MM.1S (cell line): ENCODE measurements at regions not wholly inside any gene's neighbourhood (a gene's known extent, or its start where the extent isn't known, plus 50 kb on each side); places are given as distances from the start of the nearest gene placed in this dataset.

Experiments
- DNase-seq: peaks from one replicate; pipeline ENCODE4 v3.0.0-alpha.2; 2015
- H2AFZ ChIP-seq: fragments of 300-600 bp; sonication (generic); 2 replicates; pipeline ENCODE4 v1.6.0; 2016; ENCODE audit warnings: antibody characterized with exemption, low read length
- H3F3A ChIP-seq: fragments of 300-600 bp; sonication (generic); 2 replicates; pipeline ENCODE4 v1.6.1; 2016; ENCODE audit warnings: mild to moderate bottlenecking, antibody characterized with exemption, low read length, moderate library complexity, mixed read lengths; ENCODE audit not compliant: insufficient read depth
- H3K27ac ChIP-seq: fragments of 300-600 bp; sonication (generic); 2 replicates; pipeline ENCODE4 v1.5.1; 2016; ENCODE audit warnings: mild to moderate bottlenecking, low read length
- H3K27me3 ChIP-seq: fragments of 300-600 bp; sonication (generic); replicated peaks from 2 replicates; pipeline ENCODE4 v1.6.0; 2016; ENCODE audit warnings: low read length; ENCODE audit not compliant: insufficient read depth
- H3K36me3 ChIP-seq: fragments of 300-600 bp; sonication (generic); replicated peaks from 2 replicates; pipeline ENCODE4 v1.6.1; 2016; ENCODE audit warnings: mild to moderate bottlenecking, low read length, mixed read lengths; ENCODE audit not compliant: insufficient read depth
- H3K4me1 ChIP-seq: fragments of 300-600 bp; sonication (generic); 2 replicates; pipeline ENCODE4 v1.6.1; 2016; ENCODE audit warnings: low read length, mixed read lengths
- H3K4me2 ChIP-seq: fragments of 300-600 bp; sonication (generic); 2 replicates; pipeline ENCODE4 v1.6.0; 2016; ENCODE audit warnings: low read depth, low read length
- H3K4me3 ChIP-seq: fragments of 300-600 bp; sonication (generic); 2 replicates; pipeline ENCODE4 v1.5.1; 2016; ENCODE audit warnings: low read length, mixed read lengths
- H3K79me2 ChIP-seq: fragments of 300-600 bp; sonication (generic); 2 replicates; pipeline ENCODE4 v1.6.1; 2016; ENCODE audit warnings: mixed run types, low read length, mixed read lengths
- H3K9ac ChIP-seq: fragments of 300-600 bp; sonication (generic); 2 replicates; pipeline ENCODE4 v1.6.1; 2016; ENCODE audit warnings: low read length, mixed read lengths
- H3K9me2 ChIP-seq: fragments of 300-600 bp; sonication (generic); replicated peaks from 2 replicates; pipeline ENCODE4 v1.6.1; 2016; ENCODE audit warnings: mild to moderate bottlenecking, low read length, mixed read lengths; ENCODE audit not compliant: insufficient read depth
- H3K9me3 ChIP-seq: fragments of 300-600 bp; sonication (generic); replicated peaks from 2 replicates; pipeline ENCODE4 v1.6.1; 2016; ENCODE audit warnings: mild to moderate bottlenecking, low read length, mixed read lengths; ENCODE audit not compliant: insufficient read depth
- H4K20me1 ChIP-seq: fragments of 300-600 bp; sonication (generic); 2 replicates; pipeline ENCODE4 v1.6.1; 2016; ENCODE audit warnings: mild to moderate bottlenecking, low read length, moderate library complexity, mixed read lengths; ENCODE audit not compliant: insufficient read depth
- CTCF ChIP-seq: fragments of 300-600 bp; sonication (generic); IDR thresholded peaks from 2 replicates; pipeline ENCODE4 v1.5.1; 2016; ENCODE audit warnings: antibody characterized with exemption, low read length, mixed read lengths
- EZH2 ChIP-seq: fragments of 300-600 bp; sonication (generic); optimal IDR thresholded peaks from 2 replicates; pipeline ENCODE3; 2017; ENCODE audit warnings: low read depth, mild to moderate bottlenecking, antibody characterized with exemption, low read length, mixed read lengths
- EZH2phosphoT487 ChIP-seq: fragments of 300-600 bp; sonication (generic); IDR thresholded peaks from 2 replicates; pipeline ENCODE4 v1.6.1; 2018; ENCODE audit warnings: antibody characterized with exemption, low read length

- Histone ChIP-seq H2AFZ (no peak overlapping the region), H3K27ac (no peak overlapping the region), H3K4me2 (no peak overlapping the region), H3F3A (no peaks in the 10 kb centered on the region), H3K4me1 (no peaks in the 10 kb centered on the region), H3K9me2 (no peaks in the 10 kb centered on the region), H3K4me3 (no peak overlapping the region), H3K79me2 (no peaks in the 10 kb centered on the region), H3K9ac (no peak overlapping the region), H4K20me1 (no peaks in the 10 kb centered on the region), H3K27me3 (no peaks in the 10 kb centered on the region), H3K36me3 (no peaks in the 10 kb centered on the region), H3K9me3 (no peaks in the 10 kb centered on the region)
- DNase-seq: no peak
- no peak for TF ChIP-seq CTCF
- TF ChIP-seq EZH2: no peak
- TF ChIP-seq EZH2phosphoT487: no peak
Measured at GRCh38 chr10:21193196-21193595, 296.1 kb upstream of the NEBL start.

GRCh38 chr10:21191512-21191911 is 294.4 kb upstream of the NEBL start:
- no peak for DNase-seq

GRCh38 chr10:21184984-21185383 is 287.9 kb upstream of the NEBL start:
- no peaks in the 10 kb centered on the region for H3K79me2 ChIP-seq
- no peak overlapping the region for H3K4me3 ChIP-seq
- H3K36me3 ChIP-seq: no peaks in the 10 kb centered on the region
- no peaks in the 10 kb centered on the region for H3K9me3 ChIP-seq
- H3F3A ChIP-seq: no peaks in the 10 kb centered on the region
- no peaks in the 10 kb centered on the region for H4K20me1 ChIP-seq
- H3K27me3 ChIP-seq: no peaks in the 10 kb centered on the region
- peak overlapping the region; percentile 74; the same call in 1 of the 2 replicates for H2AFZ ChIP-seq
- DNase-seq: no peak
- no peak overlapping the region for H3K9ac ChIP-seq
- no peaks in the 10 kb centered on the region for H3K9me2 ChIP-seq
- H3K27ac ChIP-seq: no peak overlapping the region
- H3K4me1 ChIP-seq: no peaks in the 10 kb centered on the region
- H3K4me2 ChIP-seq: peak overlapping the region; percentile 41; the same call in 1 of the 2 replicates
- TF ChIP-seq EZH2 (no peak), CTCF (no peak), EZH2phosphoT487 (no peak)

More at GRCh38 chr10:21191512-21191911, 294.4 kb upstream of the NEBL start:
- no peaks in the 10 kb centered on the region for H3K9me2 ChIP-seq
- no peaks in the 10 kb centered on the region for H4K20me1 ChIP-seq
- no peaks in the 10 kb centered on the region for H3K4me1 ChIP-seq
- H3K4me3 ChIP-seq: no peak overlapping the region
- H3F3A ChIP-seq: no peaks in the 10 kb centered on the region
- H2AFZ ChIP-seq: no peak overlapping the region
- H3K36me3 ChIP-seq: no peaks in the 10 kb centered on the region
- H3K9ac ChIP-seq: no peak overlapping the region
- H3K27me3 ChIP-seq: no peaks in the 10 kb centered on the region
- TF ChIP-seq EZH2phosphoT487: no peak
- no peak for TF ChIP-seq CTCF
- no peak for TF ChIP-seq EZH2
- H3K4me2 ChIP-seq: no peak overlapping the region
- no peak overlapping the region for H3K27ac ChIP-seq
- H3K79me2 ChIP-seq: no peaks in the 10 kb centered on the region
- no peaks in the 10 kb centered on the region for H3K9me3 ChIP-seq
